ENCODE measurements at regions not wholly inside any gene's neighbourhood (a gene's known extent, or its start where the extent isn't known, plus 50 kb on each side); places are given as distances from the start of the nearest gene placed in this dataset.

- H3K4me3 Mint-ChIP-seq, result no peak overlapping the region
- TF ChIP-seq, protein P1, sequence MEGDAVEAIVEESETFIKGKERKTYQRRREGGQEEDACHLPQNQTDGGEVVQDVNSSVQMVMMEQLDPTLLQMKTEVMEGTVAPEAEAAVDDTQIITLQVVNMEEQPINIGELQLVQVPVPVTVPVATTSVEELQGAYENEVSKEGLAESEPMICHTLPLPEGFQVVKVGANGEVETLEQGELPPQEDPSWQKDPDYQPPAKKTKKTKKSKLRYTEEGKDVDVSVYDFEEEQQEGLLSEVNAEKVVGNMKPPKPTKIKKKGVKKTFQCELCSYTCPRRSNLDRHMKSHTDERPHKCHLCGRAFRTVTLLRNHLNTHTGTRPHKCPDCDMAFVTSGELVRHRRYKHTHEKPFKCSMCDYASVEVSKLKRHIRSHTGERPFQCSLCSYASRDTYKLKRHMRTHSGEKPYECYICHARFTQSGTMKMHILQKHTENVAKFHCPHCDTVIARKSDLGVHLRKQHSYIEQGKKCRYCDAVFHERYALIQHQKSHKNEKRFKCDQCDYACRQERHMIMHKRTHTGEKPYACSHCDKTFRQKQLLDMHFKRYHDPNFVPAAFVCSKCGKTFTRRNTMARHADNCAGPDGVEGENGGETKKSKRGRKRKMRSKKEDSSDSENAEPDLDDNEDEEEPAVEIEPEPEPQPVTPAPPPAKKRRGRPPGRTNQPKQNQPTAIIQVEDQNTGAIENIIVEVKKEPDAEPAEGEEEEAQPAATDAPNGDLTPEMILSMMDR (IDR thresholded peaks at IDR 0.05; ENCODE audit: unreplicated experiment in 3 of 3), result no peak
- no peaks in the 10 kb centered on the region for H3K27me3 Mint-ChIP-seq (ENCODE audit: low read depth)
- no peaks in the 10 kb centered on the region for H3K4me1 Mint-ChIP-seq
- no peak overlapping the region for H3K27ac Mint-ChIP-seq
- no peaks in the 10 kb centered on the region for H3K9me3 Mint-ChIP-seq
- H3K36me3 Mint-ChIP-seq (ENCODE audit: low read depth), result no peaks in the 10 kb centered on the region
These were observed 920.3 kb downstream of the CDH18 start for GRCh38 chr5:19067741-19068140.

DNA sequence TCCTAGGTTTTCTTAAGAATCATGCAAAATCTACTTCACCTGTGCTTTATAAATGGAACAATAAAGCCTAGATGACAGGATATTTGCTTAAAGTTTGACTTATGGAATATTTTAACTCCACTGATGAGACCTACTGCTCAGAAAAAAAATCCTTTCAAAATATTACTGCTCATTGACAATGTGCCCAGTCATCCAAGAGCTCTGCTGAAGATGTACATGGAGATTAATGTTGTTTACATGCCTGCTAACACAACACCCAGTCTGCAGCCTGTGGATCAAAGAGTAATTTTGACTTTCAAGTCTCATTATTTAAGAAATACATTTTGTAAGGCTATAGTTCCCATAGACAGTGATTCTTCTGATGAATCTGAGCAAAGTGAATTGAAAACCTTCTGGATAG, 889.6 kb downstream of the CDH18 start:
- H3K4me3 Mint-ChIP-seq, result no peak overlapping the region

GRCh38 chr5:19099195-19099594, 888.8 kb downstream of the CDH18 start:
- Mint-ChIP-seq H3K27me3 (ENCODE audit: low read depth) (no peaks in the 10 kb centered on the region), H3K4me3 (no peak overlapping the region), H3K36me3 (ENCODE audit: low read depth) (no peaks in the 10 kb centered on the region), H3K9me3 (peaks cover 2% of the 10 kb centered on the region), H3K27ac (no peak overlapping the region), H3K4me1 (no peaks in the 10 kb centered on the region)
- TF ChIP-seq, protein P1 (IDR thresholded peaks at IDR 0.05; ENCODE audit: unreplicated experiment in 3 of 3), result no peak

More for the DNA sequence above, 889.6 kb downstream of the CDH18 start:
- Mint-ChIP-seq H3K27ac (no peak overlapping the region), H3K9me3 (peaks cover 2% of the 10 kb centered on the region), H3K4me1 (no peaks in the 10 kb centered on the region), H3K36me3 (ENCODE audit: low read depth) (no peaks in the 10 kb centered on the region), H3K27me3 (ENCODE audit: low read depth) (no peaks in the 10 kb centered on the region)
- TF ChIP-seq, protein P1 (IDR thresholded peaks at IDR 0.05; ENCODE audit: unreplicated experiment in 3 of 3), result no peak

DNA sequence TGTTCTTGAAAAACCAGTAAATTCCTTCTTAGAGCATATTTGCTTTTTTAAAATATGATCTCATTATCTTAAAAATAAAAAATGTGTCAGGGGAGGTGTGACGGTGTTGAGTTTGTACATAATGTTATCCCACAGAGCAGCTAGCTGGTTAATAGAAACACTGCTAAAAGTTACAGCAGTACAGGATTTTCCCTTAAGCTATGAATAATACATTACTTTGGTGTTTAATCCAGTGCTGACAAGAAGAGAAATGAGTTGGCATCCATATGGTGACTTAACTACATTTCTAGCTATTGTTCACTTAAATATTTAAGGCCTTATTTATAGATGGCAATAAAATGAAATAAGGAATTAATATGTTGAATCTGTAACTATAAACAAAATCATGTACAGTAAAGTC, 883.1 kb downstream of the CDH18 start:
- H3K27me3 Mint-ChIP-seq (ENCODE audit: low read depth), result no peaks in the 10 kb centered on the region
- H3K36me3 Mint-ChIP-seq (ENCODE audit: low read depth), result no peaks in the 10 kb centered on the region
- H3K27ac Mint-ChIP-seq, result no peak overlapping the region
- H3K4me3 Mint-ChIP-seq, result no peak overlapping the region
- TF ChIP-seq, protein P1 (IDR thresholded peaks at IDR 0.05; ENCODE audit: unreplicated experiment in 3 of 3), result no peak
- H3K9me3 Mint-ChIP-seq, result no peaks in the 10 kb centered on the region
- H3K4me1 Mint-ChIP-seq, result no peaks in the 10 kb centered on the region

GRCh38 chr5:19122923-19123322, 865.1 kb downstream of the CDH18 start:
- no peaks in the 10 kb centered on the region for H3K4me1 Mint-ChIP-seq
- H3K4me3 Mint-ChIP-seq, result no peak overlapping the region
- no peaks in the 10 kb centered on the region for H3K36me3 Mint-ChIP-seq (ENCODE audit: low read depth)
- H3K27ac Mint-ChIP-seq, result no peak overlapping the region
- peaks cover 6% of the 10 kb centered on the region for H3K9me3 Mint-ChIP-seq
- H3K27me3 Mint-ChIP-seq (ENCODE audit: low read depth), result no peaks in the 10 kb centered on the region
- TF ChIP-seq, protein P1 (IDR thresholded peaks at IDR 0.05; ENCODE audit: unreplicated experiment in 3 of 3), result no peak

- H3K27me3 Mint-ChIP-seq (ENCODE audit: low read depth), result no peaks in the 10 kb centered on the region
- no peaks in the 10 kb centered on the region for H3K4me1 Mint-ChIP-seq
- H3K9me3 Mint-ChIP-seq, result no peaks in the 10 kb centered on the region
- H3K27ac Mint-ChIP-seq, result no peak overlapping the region
- H3K36me3 Mint-ChIP-seq (ENCODE audit: low read depth), result no peaks in the 10 kb centered on the region
- no peak overlapping the region for H3K4me3 Mint-ChIP-seq
- TF ChIP-seq, protein P1 (IDR thresholded peaks at IDR 0.05; ENCODE audit: unreplicated experiment in 3 of 3), result no peak
These were observed 861.9 kb downstream of the CDH18 start for GRCh38 chr5:19125956-19126713.
